Panc1 (cell line): ENCODE measurements at regions not wholly inside any gene's neighbourhood (a gene's known extent, or its start where the extent isn't known, plus 50 kb on each side); places are given as distances from the start of the nearest gene placed in this dataset.

Experiments used
- ATAC-seq: fragments of 200-7000 bp; cut with Tn5 transposase; 2 replicates; pipeline ENCODE4 v1.9.1; 2020; ENCODE audit warnings: mild to moderate bottlenecking, moderate library complexity
- BruUV-seq: library from RNA; stranded (reverse); fragments of 400-500 nt; replicated peaks from 2 replicates; lab custom pipeline; 2021; lab: Mats Ljungman, UMichigan
- CTCF ChIA-PET: fragments of 300-600 bp; sonication (Branson Sonifier 250); formaldehyde crosslinking; loops from one replicate; lab custom pipeline; 2022; ENCODE audit warnings: antibody characterized with exemption; lab: Charles Lee
- POLR2A ChIA-PET: fragments of 300-600 bp; sonication (Branson Sonifier 250); formaldehyde crosslinking; loops from one replicate; lab custom pipeline; 2022; ENCODE audit warnings: antibody characterized with exemption; lab: Charles Lee
- DNase-seq: peaks from one replicate; pipeline ENCODE4 v3.0.0-alpha.2; 2010; ENCODE audit warnings: low read depth, low spot score
- H3K27ac ChIP-seq: 2 replicates; pipeline ENCODE4 v1.5.1; 2011; ENCODE audit warnings: mild to moderate bottlenecking, low read length, inconsistent platforms
- H3K27me3 ChIP-seq: fragments of 200-500 bp; sonication (Bioruptor generic); 2 replicates; pipeline ENCODE4 v1.6.0; 2014; ENCODE audit warnings: low read length, inconsistent platforms; ENCODE audit not compliant: control insufficient read depth, insufficient read depth
- H3K36me3 ChIP-seq: fragments of 200-500 bp; sonication (Bioruptor generic); 2 replicates; pipeline ENCODE4 v1.5.1; 2014; ENCODE audit warnings: inconsistent platforms, mild to moderate bottlenecking, low read length, moderate library complexity; ENCODE audit not compliant: control insufficient read depth, insufficient read depth
- H3K4me1 ChIP-seq: 2 replicates; pipeline ENCODE4 v1.5.1; 2011; ENCODE audit warnings: inconsistent platforms, mild to moderate bottlenecking, low read length, moderate library complexity; ENCODE audit not compliant: control insufficient read depth, insufficient read depth
- H3K4me3 ChIP-seq, 2 experiments: 2 replicates each; pipeline ENCODE4 v1.5.1; 2011 to 2012; ENCODE audit warnings: low read depth in 2 of 2, low read length in 2 of 2, mild to moderate bottlenecking in 2 of 2, inconsistent platforms in 1 of 2, moderate library complexity in 1 of 2
- H3K9me3 ChIP-seq: fragments of 200-500 bp; sonication (Bioruptor generic); 2 replicates; pipeline ENCODE4 v1.5.1; 2014; ENCODE audit warnings: low read depth, mild to moderate bottlenecking, inconsistent platforms, low read length, moderate library complexity; ENCODE audit not compliant: control insufficient read depth, insufficient read depth
- CTCF ChIP-seq: fragments of 450-650 bp; IDR thresholded peaks from 2 replicates; pipeline ENCODE4 v1.5.1; 2017; ENCODE audit warnings: mild to moderate bottlenecking
- POLR2AphosphoS5 ChIP-seq: IDR thresholded peaks from 2 replicates; pipeline ENCODE4 v1.6.1; 2012; ENCODE audit warnings: mild to moderate bottlenecking, low read depth, low read length, moderate library complexity
- REST ChIP-seq, 2 experiments: IDR thresholded peaks; 2 replicates each; pipeline ENCODE4 v1.6.1; 2011 to 2012; ENCODE audit warnings: low read depth in 2 of 2, control low read depth in 1 of 2, low read length in 1 of 2, mild to moderate bottlenecking in 1 of 2, moderate library complexity in 1 of 2; ENCODE audit not compliant: insufficient read depth in 1 of 2
- SIN3A ChIP-seq: IDR thresholded peaks from 2 replicates; pipeline ENCODE4 v1.6.1; 2012; ENCODE audit warnings: low read depth, mild to moderate bottlenecking, low read length, moderate library complexity, borderline replicate concordance; ENCODE audit not compliant: insufficient read depth
- TCF7L2 ChIP-seq: IDR thresholded peaks from 2 replicates; pipeline ENCODE4 v1.6.1; 2011; ENCODE audit warnings: mild to moderate bottlenecking, low read depth, low read length, inconsistent platforms
- in situ Hi-C: cut with HindIII; loops from 2 replicates; pipeline ENCODE4 v1.10.0; 2016; ENCODE audit warnings: low sequenced_read_pairs, low pct_unique_long_range_greater_than_20kb
- intact Hi-C: fragments of 100-400 bp; cut with micrococcal nuclease; formaldehyde crosslinking; loops from one replicate; pipeline ENCODE4 v1.10.0; 2022; ENCODE audit not compliant: unreplicated experiment

GRCh38 chr15:88323468-88323867 is 66.9 kb upstream of the NTRK3 start:
- ChIA-PET CTCF (no interaction called here), POLR2A (no interaction called here)
- Histone ChIP-seq H3K4me3 (no peak overlapping the region), H3K4me1 (no peaks in the 10 kb centered on the region), H3K9me3 (no peaks in the 10 kb centered on the region), H3K27me3 (peaks cover 9% of the 10 kb centered on the region), H3K27ac (no peak overlapping the region), H3K36me3 (no peaks in the 10 kb centered on the region)
- intact Hi-C loops, result no loop called here
- no peak for TF ChIP-seq SIN3A
- no peak for TF ChIP-seq REST (IDR thresholded peaks at IDR 0.05; ENCODE audit: insufficient read depth in 1 of 2, low read depth in 2 of 2, low read length in 1 of 2)
- DNase-seq (no peak), ATAC-seq (no peak)
- BruUV-seq, result no TSS peak
- in situ Hi-C loops, result no loop called here

- no peaks in the 10 kb centered on the region for H3K36me3 ChIP-seq
- DNase-seq (no peak), ATAC-seq (no peak)
- BruUV-seq, result no TSS peak
- H3K27ac ChIP-seq, result no peak overlapping the region
- intact Hi-C loops (no loop called here), in situ Hi-C loops (no loop called here)
- no peaks in the 10 kb centered on the region for H3K9me3 ChIP-seq
- no peak for TF ChIP-seq REST (IDR thresholded peaks at IDR 0.05; ENCODE audit: insufficient read depth in 1 of 2, low read depth in 2 of 2, low read length in 1 of 2)
- no peak for TF ChIP-seq TCF7L2
- no peak for TF ChIP-seq POLR2AphosphoS5
- TF ChIP-seq CTCF, result no peak
- TF ChIP-seq SIN3A, result no peak
- H3K27me3 ChIP-seq, result peaks cover 6% of the 10 kb centered on the region
- H3K4me1 ChIP-seq, result no peaks in the 10 kb centered on the region
- no peak overlapping the region for H3K4me3 ChIP-seq
- ChIA-PET CTCF (no interaction called here), POLR2A (no interaction called here)
These were observed 65.9 kb upstream of the NTRK3 start for GRCh38 chr15:88322461-88322860.
